Keratinocyte (primary cell): ENCODE measurements at regions not wholly inside any gene's neighbourhood (a gene's known extent, or its start where the extent isn't known, plus 50 kb on each side); places are given as distances from the start of the nearest gene placed in this dataset.

ENCODE experiments used
- DNase-seq: peaks from one replicate; pipeline ENCODE4 v3.0.0-alpha.2; 2011; ENCODE audit warnings: low read depth, missing footprints, low spot score
- FAIRE-seq: peaks from 2 replicates; lab custom pipeline; 2011; peaks lifted over from hg19 to GRCh38; lab: Jason Lieb, UNC
- H2AFZ ChIP-seq: 2 replicates; pipeline ENCODE4 v1.6.0; 2012; ENCODE audit warnings: low read length, control low read depth, inconsistent platforms; ENCODE audit not compliant: control insufficient read depth
- H3K27ac ChIP-seq: 2 replicates; pipeline ENCODE4 v1.5.1; 2011; ENCODE audit warnings: low read length; ENCODE audit not compliant: control insufficient read depth, insufficient read depth
- H3K27me3 ChIP-seq: 3 replicates; pipeline ENCODE4 v1.6.0; 2011; ENCODE audit warnings: low read length; ENCODE audit not compliant: control insufficient read depth, insufficient read depth; ENCODE audit errors: extremely low read depth
- H3K36me3 ChIP-seq, 2 experiments: 2 replicates in 1 of 2; 3 replicates in 1 of 2; pipeline ENCODE4 v1.5.1; 2011; ENCODE audit warnings: low read length in 2 of 2, mild to moderate bottlenecking in 1 of 2; ENCODE audit not compliant: control insufficient read depth in 2 of 2, insufficient read depth in 2 of 2; ENCODE audit errors: extremely low read depth in 1 of 2
- H3K4me1 ChIP-seq: 3 replicates; pipeline ENCODE4 v1.5.1; 2011; ENCODE audit warnings: low read length; ENCODE audit not compliant: control insufficient read depth, insufficient read depth; ENCODE audit errors: extremely low read depth
- H3K4me2 ChIP-seq: 3 replicates; pipeline ENCODE4 v1.6.0; 2011; ENCODE audit warnings: low read depth, low read length; ENCODE audit not compliant: control insufficient read depth, insufficient read depth; ENCODE audit errors: extremely low read depth
- H3K4me3 ChIP-seq, 3 experiments: fragments of 200-600 bp in 1 of 3; sonication (generic) in 1 of 3; 2 replicates in 2 of 3; 3 replicates in 1 of 3; pipeline ENCODE4 v1.5.1; 2011 to 2016; ENCODE audit warnings: low read length in 3 of 3, mild to moderate bottlenecking in 3 of 3, control low read depth in 2 of 3, inconsistent platforms in 1 of 3, low read depth in 1 of 3, mixed read lengths in 1 of 3, mixed run types in 1 of 3, moderate library complexity in 1 of 3; ENCODE audit not compliant: control insufficient read depth in 2 of 3, insufficient read depth in 2 of 3; ENCODE audit errors: extremely low read depth in 1 of 3
- H3K79me2 ChIP-seq: 2 replicates; pipeline ENCODE4 v1.6.0; 2012; ENCODE audit warnings: low read length; ENCODE audit not compliant: control insufficient read depth, insufficient read depth
- H3K9ac ChIP-seq: 3 replicates; pipeline ENCODE4 v1.6.0; 2011; ENCODE audit warnings: low read length; ENCODE audit not compliant: control insufficient read depth, insufficient read depth; ENCODE audit errors: extremely low read depth
- H3K9me1 ChIP-seq: 3 replicates; pipeline ENCODE4 v1.6.0; 2011; ENCODE audit warnings: low read length; ENCODE audit not compliant: control insufficient read depth, insufficient read depth; ENCODE audit errors: extremely low read depth
- H3K9me3 ChIP-seq: 2 replicates; pipeline ENCODE4 v1.5.1; 2012; ENCODE audit warnings: low read depth, low read length; ENCODE audit not compliant: control insufficient read depth
- H4K20me1 ChIP-seq: 3 replicates; pipeline ENCODE4 v1.6.0; 2011; ENCODE audit warnings: low read length; ENCODE audit not compliant: control insufficient read depth, insufficient read depth; ENCODE audit errors: extremely low read depth
- CTCF ChIP-seq, 3 experiments: IDR thresholded peaks in 1 of 3; conservative IDR thresholded peaks in 1 of 3; optimal IDR thresholded peaks in 1 of 3; 2 replicates in 2 of 3; 3 replicates in 1 of 3; pipeline versions ENCODE3 to v1.5.1; 2011; ENCODE audit warnings: low read length in 3 of 3, mild to moderate bottlenecking in 3 of 3, moderate library complexity in 2 of 3, control low read depth in 1 of 3, inconsistent platforms in 1 of 3; ENCODE audit not compliant: insufficient read depth in 2 of 3; ENCODE audit errors: extremely low read depth in 1 of 3
- EZH2 ChIP-seq: IDR thresholded peaks from one replicate; pipeline ENCODE4 v1.6.1; 2012; ENCODE audit warnings: inconsistent platforms, mild to moderate bottlenecking, low read length, moderate library complexity
- dilution Hi-C: fragments of 300-500 bp; cut with MboI; formaldehyde crosslinking; loops from one replicate; pipeline ENCODE4 v1.7.0; 2020; ENCODE audit warnings: low sequenced_read_pairs; ENCODE audit not compliant: extremely low pct_ligation_motif_present

GRCh38 chr21:20272791-20273362, 725.3 kb upstream of the NCAM2 start:
- dilution Hi-C loops = no loop called here
- no peaks in the 10 kb centered on the region for H3K9me3 ChIP-seq

GRCh38 chr21:20276377-20276776, 721.8 kb upstream of the NCAM2 start:
- FAIRE-seq = no peak
- DNase-seq = no peak
- no peak overlapping the region for H3K4me2 ChIP-seq
- H3K9me1 ChIP-seq = no peaks in the 10 kb centered on the region
- H3K9ac ChIP-seq = no peak overlapping the region
- TF ChIP-seq CTCF (optimal IDR thresholded peaks at IDR 0.05 in 1 of 3, IDR thresholded peaks at IDR 0.05 in 1 of 3, conservative IDR thresholded peaks at IDR 0.05 in 1 of 3; ENCODE audit: extremely low read depth in 1 of 3, insufficient read depth in 2 of 3, low read length in 3 of 3) (no peak), EZH2 (no peak)
- no peaks in the 10 kb centered on the region for H3K27me3 ChIP-seq
- H3K27ac ChIP-seq = no peak overlapping the region
- peaks cover 6% of the 10 kb centered on the region for H3K4me1 ChIP-seq
- no peaks in the 10 kb centered on the region for H3K9me3 ChIP-seq
- H2AFZ ChIP-seq = no peak overlapping the region
- dilution Hi-C loops = no loop called here
- no peaks in the 10 kb centered on the region for H3K36me3 ChIP-seq
- no peaks in the 10 kb centered on the region for H3K79me2 ChIP-seq
- H4K20me1 ChIP-seq = no peaks in the 10 kb centered on the region
- H3K4me3 ChIP-seq = no peak overlapping the region

More at GRCh38 chr21:20272791-20273362, 725.3 kb upstream of the NCAM2 start:
- no peak for DNase-seq
- Histone ChIP-seq H3K27ac (no peak overlapping the region), H3K4me2 (peak overlapping the region; percentile 22), H3K27me3 (no peaks in the 10 kb centered on the region), H3K9ac (no peak overlapping the region), H3K79me2 (no peaks in the 10 kb centered on the region), H3K4me1 (peaks cover 6% of the 10 kb centered on the region), H3K4me3 (peak overlapping the region in 1 of 3 experiments; percentile 14), H2AFZ (peak overlapping the region; percentile 44), H4K20me1 (no peaks in the 10 kb centered on the region), H3K36me3 (no peaks in the 10 kb centered on the region), H3K9me1 (no peaks in the 10 kb centered on the region)
- FAIRE-seq = no peak
- TF ChIP-seq EZH2 = no peak

GRCh38 chr21:20276954-20277353, 721.3 kb upstream of the NCAM2 start:
- DNase-seq (no peak), FAIRE-seq (no peak)
- no peak overlapping the region for H3K9ac ChIP-seq
- H3K36me3 ChIP-seq = no peaks in the 10 kb centered on the region
- H3K4me2 ChIP-seq = no peak overlapping the region
- no peak overlapping the region for H3K4me3 ChIP-seq
- H3K4me1 ChIP-seq = peaks cover 6% of the 10 kb centered on the region
- H4K20me1 ChIP-seq = no peaks in the 10 kb centered on the region
- no peaks in the 10 kb centered on the region for H3K9me3 ChIP-seq
- TF ChIP-seq CTCF (optimal IDR thresholded peaks at IDR 0.05 in 1 of 3, IDR thresholded peaks at IDR 0.05 in 1 of 3, conservative IDR thresholded peaks at IDR 0.05 in 1 of 3; ENCODE audit: extremely low read depth in 1 of 3, insufficient read depth in 2 of 3, low read length in 3 of 3) = no peak
- TF ChIP-seq EZH2 = no peak
- no peaks in the 10 kb centered on the region for H3K27me3 ChIP-seq
- H3K79me2 ChIP-seq = no peaks in the 10 kb centered on the region
- no peak overlapping the region for H3K27ac ChIP-seq
- dilution Hi-C loops = no loop called here
- H2AFZ ChIP-seq = no peak overlapping the region
- no peaks in the 10 kb centered on the region for H3K9me1 ChIP-seq
